HUES48 (cell line): ENCODE measurements at regions not wholly inside any gene's neighbourhood (a gene's known extent, or its start where the extent isn't known, plus 50 kb on each side); places are given as distances from the start of the nearest gene placed in this dataset.

Experiments used
- H3K27ac ChIP-seq: one replicate; pipeline ENCODE4 v1.7.0; 2013; ENCODE audit warnings: low read depth, low read length, inconsistent platforms
- H3K27me3 ChIP-seq: 2 replicates; pipeline ENCODE4 v1.6.1; 2013; ENCODE audit warnings: mild to moderate bottlenecking, low read length; ENCODE audit not compliant: control insufficient read depth, insufficient read depth
- H3K36me3 ChIP-seq: 2 replicates; pipeline ENCODE4 v1.6.1; 2013; ENCODE audit warnings: low read length; ENCODE audit not compliant: control insufficient read depth, insufficient read depth
- H3K4me1 ChIP-seq: 2 replicates; pipeline ENCODE4 v1.6.1; 2013; ENCODE audit warnings: mild to moderate bottlenecking, low read length; ENCODE audit not compliant: control insufficient read depth, insufficient read depth
- H3K4me3 ChIP-seq: 2 replicates; pipeline ENCODE4 v1.5.1; 2013; ENCODE audit warnings: mild to moderate bottlenecking, low read depth, low read length
- H3K9ac ChIP-seq: 2 replicates; pipeline ENCODE4 v1.6.1; 2013; ENCODE audit warnings: mild to moderate bottlenecking, low read depth, low read length, moderate library complexity
- H3K9me3 ChIP-seq: 2 replicates; pipeline ENCODE4 v1.6.1; 2013; ENCODE audit warnings: low read length; ENCODE audit not compliant: control insufficient read depth, insufficient read depth

GRCh38 chr1:222095606-222096475 lies 354.0 kb upstream of the DUSP10 start:
- Histone ChIP-seq H3K4me1 (peaks cover 17% of the 10 kb centered on the region), H3K9ac (no peak overlapping the region), H3K27ac (no peak overlapping the region), H3K9me3 (no peaks in the 10 kb centered on the region), H3K36me3 (no peaks in the 10 kb centered on the region), H3K27me3 (no peaks in the 10 kb centered on the region), H3K4me3 (no peak overlapping the region)

- H3K4me1 ChIP-seq: no peaks in the 10 kb centered on the region
- H3K36me3 ChIP-seq: no peaks in the 10 kb centered on the region
- H3K9ac ChIP-seq: no peak overlapping the region
- H3K4me3 ChIP-seq: no peak overlapping the region
- H3K27me3 ChIP-seq: no peaks in the 10 kb centered on the region
- H3K27ac ChIP-seq: no peak overlapping the region
- H3K9me3 ChIP-seq: no peaks in the 10 kb centered on the region
These were observed 351.6 kb upstream of the DUSP10 start for GRCh38 chr1:222093518-222093917.

GRCh38 chr1:222090103-222090502 lies 348.2 kb upstream of the DUSP10 start:
- Histone ChIP-seq H3K4me1 (no peaks in the 10 kb centered on the region), H3K4me3 (no peak overlapping the region), H3K27me3 (no peaks in the 10 kb centered on the region), H3K9me3 (no peaks in the 10 kb centered on the region), H3K27ac (no peak overlapping the region), H3K36me3 (no peaks in the 10 kb centered on the region), H3K9ac (no peak overlapping the region)

GRCh38 chr1:222087221-222087920 lies 345.5 kb upstream of the DUSP10 start:
- Histone ChIP-seq H3K36me3 (no peaks in the 10 kb centered on the region), H3K4me1 (no peaks in the 10 kb centered on the region), H3K27me3 (no peaks in the 10 kb centered on the region), H3K9me3 (no peaks in the 10 kb centered on the region; the same call in 1 of the 2 replicates), H3K9ac (no peak overlapping the region), H3K27ac (no peak overlapping the region), H3K4me3 (no peak overlapping the region)

GRCh38 chr1:222084996-222085395 lies 343.1 kb upstream of the DUSP10 start:
- no peaks in the 10 kb centered on the region; the same call in 1 of the 2 replicates for H3K9me3 ChIP-seq
- H3K9ac ChIP-seq: no peak overlapping the region
- no peak overlapping the region for H3K4me3 ChIP-seq
- H3K27ac ChIP-seq: no peak overlapping the region
- no peaks in the 10 kb centered on the region for H3K27me3 ChIP-seq
- no peaks in the 10 kb centered on the region for H3K36me3 ChIP-seq
- no peaks in the 10 kb centered on the region for H3K4me1 ChIP-seq

- Histone ChIP-seq H3K9me3 (no peaks in the 10 kb centered on the region; the same call in 1 of the 2 replicates), H3K27ac (no peak overlapping the region), H3K9ac (no peak overlapping the region), H3K36me3 (no peaks in the 10 kb centered on the region), H3K4me3 (no peak overlapping the region), H3K4me1 (no peaks in the 10 kb centered on the region), H3K27me3 (no peaks in the 10 kb centered on the region)
These were observed 342.2 kb upstream of the DUSP10 start for GRCh38 chr1:222084048-222084447.

GRCh38 chr1:222081859-222082258 lies 340.0 kb upstream of the DUSP10 start:
- no peak overlapping the region for H3K9ac ChIP-seq
- H3K27me3 ChIP-seq: no peaks in the 10 kb centered on the region
- H3K27ac ChIP-seq: no peak overlapping the region
- H3K36me3 ChIP-seq: no peaks in the 10 kb centered on the region
- peaks cover 12% of the 10 kb centered on the region; the same call in 1 of the 2 replicates for H3K4me1 ChIP-seq
- no peaks in the 10 kb centered on the region; the same call in 1 of the 2 replicates for H3K9me3 ChIP-seq
- H3K4me3 ChIP-seq: no peak overlapping the region

- Histone ChIP-seq H3K36me3 (no peaks in the 10 kb centered on the region), H3K4me1 (peaks cover 12% of the 10 kb centered on the region; the same call in 1 of the 2 replicates), H3K4me3 (no peak overlapping the region), H3K9ac (no peak overlapping the region), H3K27me3 (no peaks in the 10 kb centered on the region), H3K27ac (no peak overlapping the region), H3K9me3 (no peaks in the 10 kb centered on the region; the same call in 1 of the 2 replicates)
These were observed 337.7 kb upstream of the DUSP10 start for GRCh38 chr1:222079566-222079965.

GRCh38 chr1:222077206-222077605 lies 335.3 kb upstream of the DUSP10 start:
- Histone ChIP-seq H3K4me1 (peaks cover 12% of the 10 kb centered on the region), H3K4me3 (no peak overlapping the region), H3K9ac (no peak overlapping the region), H3K27me3 (no peaks in the 10 kb centered on the region), H3K9me3 (no peaks in the 10 kb centered on the region), H3K36me3 (no peaks in the 10 kb centered on the region), H3K27ac (no peak overlapping the region)

GRCh38 chr1:222074317-222074716 lies 332.4 kb upstream of the DUSP10 start:
- no peaks in the 10 kb centered on the region for H3K9me3 ChIP-seq
- H3K27me3 ChIP-seq: no peaks in the 10 kb centered on the region
- H3K36me3 ChIP-seq: no peaks in the 10 kb centered on the region
- H3K9ac ChIP-seq: no peak overlapping the region
- H3K27ac ChIP-seq: no peak overlapping the region
- peaks cover 28% of the 10 kb centered on the region for H3K4me1 ChIP-seq
- no peak overlapping the region for H3K4me3 ChIP-seq
